Stimulated activated CD4-positive, alpha-beta T cell treated with anti-CD3 and anti-CD28 coated beads, Interleukin-2, amount 100 ng/mL, for 48 hours (primary cell): ENCODE measurements at regions not wholly inside any gene's neighbourhood (a gene's known extent, or its start where the extent isn't known, plus 50 kb on each side); places are given as distances from the start of the nearest gene placed in this dataset.
"Not testable (repeated sequence)": the region's sequence is repeated elsewhere in the genome, so short reads cannot be mapped to it uniquely, and the experiment has no call there.

Experiments
- DNase-seq, 2 donors: peaks; one replicate each; pipeline ENCODE4 v3.0.0-alpha.2; 2020

- DNase-seq, result not testable (repeated sequence)
Observed at GRCh38 chr10:91005276-91005675, 84.4 kb upstream of the ANKRD1 start.

GRCh38 chr10:91006001-91006751, 85.3 kb upstream of the ANKRD1 start:
- peak; percentile 75 to 76 for DNase-seq

GRCh38 chr10:91006752-91007346, 86.0 kb upstream of the ANKRD1 start:
- DNase-seq, result no peak

DNA sequence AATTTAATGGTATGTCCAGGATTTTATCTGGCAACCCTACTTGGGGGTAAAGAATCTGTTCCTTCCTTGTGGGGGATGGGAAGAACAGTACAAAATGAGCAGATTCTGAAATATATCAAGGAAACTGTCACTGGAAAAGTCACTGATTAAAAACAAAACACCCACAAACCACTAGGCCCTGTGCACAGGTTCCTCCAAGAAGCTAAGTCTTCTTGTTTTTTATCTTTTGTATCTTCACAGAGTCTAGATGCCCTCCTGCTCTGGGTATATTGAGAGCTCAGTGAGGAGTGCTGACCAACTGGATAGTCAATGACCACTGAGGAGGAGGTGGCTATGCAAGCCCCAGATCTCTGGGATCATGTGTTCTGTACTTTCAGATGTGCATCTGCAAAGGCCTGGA, 86.8 kb upstream of the ANKRD1 start:
- no peak for DNase-seq

DNA sequence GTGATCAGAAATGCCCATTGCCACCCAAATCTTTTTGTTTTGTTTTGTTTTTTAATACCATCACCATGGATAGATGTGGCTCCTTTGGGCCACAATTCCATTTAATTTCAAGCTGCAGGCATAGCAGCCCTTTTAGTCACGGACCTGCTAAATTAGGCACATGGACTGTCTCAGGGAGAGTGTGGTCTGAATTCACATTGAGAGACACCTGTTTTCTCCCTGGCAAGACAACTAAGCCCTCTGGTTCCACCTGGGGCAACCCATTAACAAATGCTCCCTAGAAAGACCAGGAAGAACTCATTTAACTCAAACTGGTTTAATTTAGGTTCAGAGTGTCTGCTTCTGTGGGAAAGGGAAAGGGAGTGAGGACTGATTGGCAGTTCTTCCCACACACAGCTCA, 88.2 kb upstream of the ANKRD1 start:
- no peak for DNase-seq

- no peak for DNase-seq
Observed at GRCh38 chr10:91010952-91011351, 90.1 kb upstream of the ANKRD1 start.

DNA sequence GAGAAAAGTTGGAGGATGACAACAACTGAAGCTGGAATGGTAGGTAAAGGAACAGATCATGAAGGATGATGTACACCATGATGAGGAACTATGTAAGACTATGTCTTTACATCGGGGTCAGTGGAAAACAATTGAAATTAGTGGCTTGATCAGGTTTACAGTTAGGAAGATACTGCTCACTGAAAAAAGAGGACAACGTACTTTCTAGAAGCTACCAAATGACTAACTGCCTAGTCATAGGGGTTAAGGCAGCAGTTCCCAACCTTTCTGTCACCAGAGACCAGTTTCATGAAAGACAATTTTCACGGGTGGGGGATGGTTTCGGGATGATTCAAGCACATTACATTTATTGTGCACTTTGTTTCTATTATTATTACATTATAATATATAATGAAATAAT, 91.6 kb upstream of the ANKRD1 start:
- DNase-seq, result no peak

- DNase-seq, result no peak
Observed at GRCh38 chr10:91013985-91014384, 93.1 kb upstream of the ANKRD1 start.

GRCh38 chr10:91017198-91017597, 96.3 kb upstream of the ANKRD1 start:
- DNase-seq, result no peak

DNA sequence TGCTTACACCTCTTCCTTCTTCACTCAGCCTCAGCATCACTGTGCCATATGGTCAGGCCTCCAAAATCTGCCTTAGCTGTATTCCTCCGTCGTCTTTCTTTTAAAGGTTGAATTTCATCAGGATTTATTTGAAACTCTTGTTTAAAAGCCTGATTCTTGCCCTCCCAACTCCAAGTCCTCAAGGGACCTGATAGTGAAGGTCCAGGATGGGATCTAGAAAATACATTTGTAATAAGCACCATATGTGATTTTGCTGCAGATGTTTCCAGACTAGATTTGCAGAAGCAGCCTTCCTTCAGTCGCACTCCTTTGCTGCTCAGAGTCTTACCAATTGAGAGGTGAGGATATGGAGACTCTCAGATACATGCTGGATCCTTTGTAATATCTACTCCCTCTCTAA, 101.0 kb upstream of the ANKRD1 start:
- no peak for DNase-seq

DNA sequence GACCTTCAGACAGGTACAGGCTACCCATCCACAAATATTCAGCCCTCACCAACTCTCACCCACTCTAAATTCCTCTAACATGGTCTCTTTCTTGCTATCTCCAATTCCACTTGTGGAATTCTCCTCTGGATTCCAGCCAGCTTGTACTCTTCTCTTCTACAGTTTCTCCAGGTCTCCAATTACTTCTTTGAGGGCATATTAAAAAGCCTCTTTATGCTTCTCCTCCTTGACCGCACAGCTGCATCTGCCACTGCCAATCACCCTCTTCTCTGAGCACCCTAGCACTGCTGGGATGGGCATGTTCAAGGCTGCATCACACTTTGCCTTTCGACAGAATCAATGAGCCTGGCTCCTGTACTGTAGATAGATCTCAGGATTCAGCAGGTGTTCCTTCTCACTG, 101.5 kb upstream of the ANKRD1 start:
- no peak for DNase-seq

DNA sequence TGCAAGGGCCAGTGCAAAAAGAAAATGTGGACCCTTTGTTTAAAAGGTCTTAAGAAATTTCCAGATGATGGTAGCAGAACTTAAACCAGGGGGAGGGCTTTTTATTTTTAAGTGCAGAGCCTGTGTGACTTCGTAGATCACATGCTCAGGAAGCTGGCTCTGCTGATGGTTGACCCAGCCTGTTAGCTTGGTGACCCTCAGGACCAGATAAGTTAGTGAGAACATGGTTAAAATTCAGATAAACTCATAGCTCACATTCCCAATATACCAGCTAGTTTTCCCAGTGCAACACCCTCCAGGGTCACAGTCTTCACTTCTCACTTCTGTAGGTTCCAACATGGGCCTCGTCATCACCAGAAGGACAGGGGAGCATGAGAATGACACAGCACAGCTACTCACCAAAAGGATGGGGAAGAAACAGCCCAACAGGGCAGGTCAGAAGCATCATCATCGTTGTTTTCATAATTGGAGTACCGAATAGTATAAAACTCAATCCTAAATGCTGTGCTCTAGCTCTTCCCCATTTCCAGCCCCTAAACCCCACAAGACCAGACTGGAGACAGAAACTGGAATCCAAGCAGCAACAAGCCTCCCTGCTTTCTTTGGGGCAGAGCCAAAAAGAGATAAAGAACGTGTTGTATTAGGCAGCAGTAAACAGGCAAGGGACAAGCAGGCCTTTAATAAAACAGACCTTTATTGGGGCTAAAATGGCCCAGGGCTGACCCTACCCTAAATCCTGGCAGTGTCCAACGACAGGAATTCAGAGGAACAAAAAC, 102.2 kb upstream of the ANKRD1 start:
- no peak for DNase-seq

- no peak for DNase-seq
Observed at GRCh38 chr10:91023700-91024398, 103.0 kb upstream of the ANKRD1 start.

GRCh38 chr10:91024541-91024940, 103.7 kb upstream of the ANKRD1 start:
- DNase-seq, result no peak

GRCh38 chr10:91032611-91033206, 111.8 kb upstream of the ANKRD1 start:
- DNase-seq, result no peak

DNA sequence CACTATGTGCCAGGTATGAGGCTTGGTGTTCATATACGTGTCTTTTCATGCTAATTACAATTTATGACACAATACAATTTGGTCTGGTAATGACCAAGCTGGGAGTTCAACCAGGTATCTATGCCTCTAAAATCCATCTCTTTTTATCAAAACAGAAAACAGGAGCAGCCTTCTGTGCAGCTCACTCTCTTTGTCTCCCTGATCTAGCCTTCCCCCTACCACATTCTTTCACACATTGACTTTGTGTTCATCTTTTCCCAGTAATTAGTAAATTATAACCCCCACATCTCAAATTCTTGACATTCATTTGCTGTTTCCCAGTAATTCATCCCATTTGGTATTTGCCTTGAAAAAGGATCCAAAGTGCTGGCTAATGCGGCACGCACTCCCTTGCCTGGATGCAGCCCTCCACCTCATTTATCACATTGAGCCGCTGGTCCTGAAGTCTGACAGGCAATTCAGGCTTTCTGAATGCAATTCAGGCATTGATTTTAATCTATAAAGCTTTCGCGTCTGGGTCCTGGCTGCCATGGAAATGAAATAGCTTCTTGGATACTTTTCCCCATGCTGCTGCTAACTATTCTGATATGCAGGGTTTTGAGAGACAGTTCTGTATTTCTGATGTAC, 112.5 kb upstream of the ANKRD1 start:
- no peak for DNase-seq

DNA sequence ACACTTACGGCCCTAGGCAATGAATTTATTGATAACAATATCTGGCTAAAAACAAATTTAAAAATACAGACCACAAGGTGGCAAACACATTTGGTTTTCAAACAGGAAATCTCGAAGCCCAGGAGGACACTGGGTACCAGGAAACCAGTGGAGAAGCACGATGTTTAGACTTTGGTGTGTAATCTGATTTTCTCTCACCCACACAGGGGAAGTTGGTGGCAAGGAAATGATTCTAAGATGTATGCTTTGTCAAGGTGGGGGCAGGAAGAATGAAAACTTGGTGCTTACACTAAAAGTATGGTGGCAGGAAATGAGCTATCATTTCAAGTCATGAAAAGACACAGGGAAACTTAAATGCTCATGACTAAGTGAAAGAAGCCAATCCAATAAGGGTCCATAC, 113.2 kb upstream of the ANKRD1 start:
- no peak for DNase-seq

- DNase-seq, result no peak
Observed at GRCh38 chr10:91034494-91035159, 113.7 kb upstream of the ANKRD1 start.

- no peak for DNase-seq
Observed at GRCh38 chr10:91035650-91036292, 114.9 kb upstream of the ANKRD1 start.

- DNase-seq, result no peak
Observed at GRCh38 chr10:91036807-91037411, 116.0 kb upstream of the ANKRD1 start.

GRCh38 chr10:91038971-91039370, 118.1 kb upstream of the ANKRD1 start:
- no peak for DNase-seq
